ENCODE measurements at regions not wholly inside any gene's neighbourhood (a gene's known extent, or its start where the extent isn't known, plus 50 kb on each side); places are given as distances from the start of the nearest gene placed in this dataset.
"Not testable (repeated sequence)": the region's sequence is repeated elsewhere in the genome, so short reads cannot be mapped to it uniquely, and the experiment has no call there.

GRCh38 chr3:140883428-140884040, 58.1 kb upstream of the SLC25A36 start:
- ATAC-seq, result no peak
- no peak for TF ChIP-seq ZNF70 (CRISPR knock-in tag; IDR thresholded peaks at IDR 0.05)
- TF ChIP-seq TCF4 (CRISPR knock-in tag; IDR thresholded peaks at IDR 0.05; ENCODE audit: borderline replicate concordance), result no peak
- TF ChIP-seq ZFP30 (CRISPR knock-in tag; IDR thresholded peaks at IDR 0.05), result no peak

- ATAC-seq, result not testable (repeated sequence)
These were observed 55.9 kb upstream of the SLC25A36 start for GRCh38 chr3:140885697-140886096.

All from SK-N-SH treated with all-trans-retinoic acid at 6 μM for 48 hours (cell line).